WTC11 (cell line): ENCODE measurements at regions not wholly inside any gene's neighbourhood (a gene's known extent, or its start where the extent isn't known, plus 50 kb on each side); places are given as distances from the start of the nearest gene placed in this dataset.

Source experiments
- CREB1 ChIP-seq: sonication (generic); formaldehyde crosslinking; IDR thresholded peaks from 2 replicates; pipeline ENCODE4 v1.8.0; 2023; ENCODE audit warnings: mild to moderate bottlenecking, missing genetic modification reagents
- ELF4 ChIP-seq: sonication (generic); formaldehyde crosslinking; IDR thresholded peaks from 2 replicates; pipeline ENCODE4 v1.8.1; 2022; ENCODE audit warnings: low read depth, mild to moderate bottlenecking, moderate library complexity, missing genetic modification reagents
- ESRRA ChIP-seq: sonication (generic); formaldehyde crosslinking; IDR thresholded peaks from 2 replicates; pipeline ENCODE4 v1.8.1; 2022; ENCODE audit warnings: mild to moderate bottlenecking, missing genetic modification reagents, borderline replicate concordance

- TF ChIP-seq ESRRA (no peak), ELF4 (CRISPR knock-in tag) (no peak), CREB1 (CRISPR knock-in tag) (no peak)
These were observed 130.0 kb upstream of the TNR start for GRCh38 chr1:175873290-175873935.
